Smooth muscle cell (in vitro differentiated cells): ENCODE measurements at regions not wholly inside any gene's neighbourhood (a gene's known extent, or its start where the extent isn't known, plus 50 kb on each side); places are given as distances from the start of the nearest gene placed in this dataset.
A peak's percentile ranks its signal among the peaks of the same experiment; 100 is the strongest.

Experiments
- DNase-seq: peaks from one replicate; lab custom pipeline; 2025; ENCODE audit not compliant: unreplicated experiment; lab: John Stamatoyannopoulos, UW
- H2AFZ ChIP-seq: fragments of 200-600 bp; sonication (generic); 2 replicates; pipeline ENCODE4 v1.6.0; 2016; ENCODE audit warnings: antibody characterized with exemption, low read depth, mild to moderate bottlenecking
- H3F3A ChIP-seq: fragments of 200-600 bp; sonication (generic); 2 replicates; pipeline ENCODE4 v1.6.0; 2017; ENCODE audit warnings: antibody characterized with exemption, low read depth
- H3K27ac ChIP-seq: fragments of 200-600 bp; sonication (generic); 2 replicates; pipeline ENCODE4 v1.5.1; 2016; ENCODE audit warnings: low read depth, mild to moderate bottlenecking
- H3K27me3 ChIP-seq: fragments of 200-600 bp; sonication (generic); 2 replicates; pipeline ENCODE4 v1.6.1; 2016; ENCODE audit warnings: low read depth, mild to moderate bottlenecking
- H3K36me3 ChIP-seq: fragments of 200-600 bp; sonication (generic); 2 replicates; pipeline ENCODE4 v1.5.1; 2016; ENCODE audit warnings: low read depth
- H3K4me1 ChIP-seq: fragments of 200-600 bp; sonication (generic); 2 replicates; pipeline ENCODE4 v1.5.1; 2016; ENCODE audit warnings: low read depth
- H3K4me2 ChIP-seq: fragments of 200-600 bp; sonication (generic); 2 replicates; pipeline ENCODE4 v1.6.0; 2016; ENCODE audit warnings: mild to moderate bottlenecking
- H3K4me3 ChIP-seq: fragments of 200-600 bp; sonication (generic); 2 replicates; pipeline ENCODE4 v1.5.1; 2016; ENCODE audit warnings: mild to moderate bottlenecking
- H3K79me2 ChIP-seq: fragments of 200-600 bp; sonication (generic); 2 replicates; pipeline ENCODE4 v1.6.0; 2016; ENCODE audit warnings: low read depth, mild to moderate bottlenecking
- H3K9ac ChIP-seq: fragments of 200-600 bp; sonication (generic); 2 replicates; pipeline ENCODE4 v1.6.0; 2016; ENCODE audit warnings: low read depth
- H3K9me3 ChIP-seq: fragments of 200-600 bp; sonication (generic); replicated peaks from 2 replicates; pipeline ENCODE4 v1.5.1; 2016; ENCODE audit warnings: low read depth
- H4K20me1 ChIP-seq: fragments of 200-600 bp; sonication (generic); 2 replicates; pipeline ENCODE4 v1.6.0; 2016; ENCODE audit warnings: low read depth
- CTCF ChIP-seq: fragments of 200-600 bp; sonication (generic); IDR thresholded peaks from 2 replicates; pipeline ENCODE4 v1.5.1; 2017; ENCODE audit warnings: borderline replicate concordance, mild to moderate bottlenecking, antibody characterized with exemption; ENCODE audit not compliant: insufficient read depth, poor library complexity, severe bottlenecking
- WGBS: methylation state at CpG from one replicate; pipeline ENCODE4 v1.1.7; 2016; ENCODE audit warnings: low lambda C conversion rate; 5-methylcytosine and 5-hydroxymethylcytosine counted together

GRCh38 chr6:93806409-93807270 is 387.3 kb upstream of the EPHA7 start:
- Histone ChIP-seq H3K9ac (no peak overlapping the region), H3K79me2 (no peaks in the 10 kb centered on the region), H3K4me3 (no peak overlapping the region), H3K4me2 (no peak overlapping the region), H3K9me3 (no peaks in the 10 kb centered on the region), H3K27ac (no peak overlapping the region), H4K20me1 (no peaks in the 10 kb centered on the region), H3K27me3 (no peaks in the 10 kb centered on the region), H3K36me3 (no peaks in the 10 kb centered on the region), H2AFZ (no peak overlapping the region), H3K4me1 (no peaks in the 10 kb centered on the region), H3F3A (no peaks in the 10 kb centered on the region)
- TF ChIP-seq CTCF, result no peak
- no peak for DNase-seq
- 84% methylated on average over 4 of the region's 4 CpGs for WGBS

- TF ChIP-seq CTCF, result no peak
- H3K9me3 ChIP-seq, result no peaks in the 10 kb centered on the region
These were observed 381.9 kb upstream of the EPHA7 start for GRCh38 chr6:93801101-93801847.

GRCh38 chr6:93799226-93799625 is 379.9 kb upstream of the EPHA7 start:
- WGBS, result 87% methylated on average over 3 of the region's 3 CpGs
- no peak for TF ChIP-seq CTCF

More at GRCh38 chr6:93801101-93801847, 381.9 kb upstream of the EPHA7 start:
- Histone ChIP-seq H3K4me3 (no peak overlapping the region), H3K4me2 (no peak overlapping the region), H3F3A (no peaks in the 10 kb centered on the region), H4K20me1 (no peaks in the 10 kb centered on the region), H3K27me3 (no peaks in the 10 kb centered on the region), H2AFZ (no peak overlapping the region), H3K9ac (no peak overlapping the region), H3K4me1 (no peaks in the 10 kb centered on the region), H3K27ac (no peak overlapping the region), H3K36me3 (no peaks in the 10 kb centered on the region), H3K79me2 (no peaks in the 10 kb centered on the region)
- no peak for DNase-seq
- 75% methylated on average over 2 of the region's 2 CpGs for WGBS

More at GRCh38 chr6:93799226-93799625, 379.9 kb upstream of the EPHA7 start:
- H3K36me3 ChIP-seq, result no peaks in the 10 kb centered on the region
- H3K4me3 ChIP-seq, result no peak overlapping the region
- H3K4me1 ChIP-seq, result no peaks in the 10 kb centered on the region
- no peak for DNase-seq
- H3K27me3 ChIP-seq, result no peaks in the 10 kb centered on the region
- no peak overlapping the region for H3K9ac ChIP-seq
- no peaks in the 10 kb centered on the region for H4K20me1 ChIP-seq
- H3F3A ChIP-seq, result no peaks in the 10 kb centered on the region
- no peaks in the 10 kb centered on the region for H3K9me3 ChIP-seq
- no peaks in the 10 kb centered on the region for H3K79me2 ChIP-seq
- peak overlapping the region; percentile 8 for H2AFZ ChIP-seq
- H3K27ac ChIP-seq, result no peak overlapping the region
- no peak overlapping the region for H3K4me2 ChIP-seq
